H9 (cell line): ENCODE measurements at regions not wholly inside any gene's neighbourhood (a gene's known extent, or its start where the extent isn't known, plus 50 kb on each side); places are given as distances from the start of the nearest gene placed in this dataset.

Experiments
- DNase-seq: peaks from one replicate; pipeline ENCODE4 v3.0.0-alpha.2; 2017
- H2AFZ ChIP-seq: one replicate; pipeline ENCODE4 v1.6.1; 2013; ENCODE audit warnings: mild to moderate bottlenecking, low read length, control low read depth, moderate library complexity
- H2AK5ac ChIP-seq: 2 replicates; pipeline ENCODE4 v1.6.1; 2013; ENCODE audit warnings: low read length, control low read depth, mixed read lengths; ENCODE audit not compliant: insufficient read length
- H2BK120ac ChIP-seq: one replicate; pipeline ENCODE4 v1.6.1; 2013; ENCODE audit warnings: low read depth, mild to moderate bottlenecking, low read length, control low read depth, inconsistent platforms; ENCODE audit not compliant: poor library complexity, severe bottlenecking
- H2BK12ac ChIP-seq: 2 replicates; pipeline ENCODE4 v1.6.1; 2013; ENCODE audit warnings: low read length, control low read depth, mixed read lengths, low read depth; ENCODE audit not compliant: insufficient read length
- H2BK15ac ChIP-seq: 2 replicates; pipeline ENCODE4 v1.6.1; 2013; ENCODE audit warnings: low read depth, low read length, control low read depth
- H2BK20ac ChIP-seq: one replicate; pipeline ENCODE4 v1.6.1; 2013; ENCODE audit warnings: low read depth, mild to moderate bottlenecking, low read length, control low read depth, inconsistent platforms; ENCODE audit not compliant: poor library complexity, severe bottlenecking
- H2BK5ac ChIP-seq: 2 replicates; pipeline ENCODE4 v1.6.1; 2013; ENCODE audit warnings: low read length, control low read depth, mixed read lengths; ENCODE audit not compliant: insufficient read length
- H3K14ac ChIP-seq: 2 replicates; pipeline ENCODE4 v1.6.1; 2013; ENCODE audit warnings: low read length, control low read depth; ENCODE audit not compliant: insufficient read depth
- H3K18ac ChIP-seq: 2 replicates; pipeline ENCODE4 v1.6.1; 2013; ENCODE audit warnings: low read depth, mild to moderate bottlenecking, mixed read lengths, low read length, control low read depth; ENCODE audit not compliant: insufficient read length
- H3K23ac ChIP-seq: 2 replicates; pipeline ENCODE4 v1.6.1; 2013; ENCODE audit warnings: low read length, control low read depth, mixed read lengths, low read depth; ENCODE audit not compliant: insufficient read length
- H3K23me2 ChIP-seq: 2 replicates; pipeline ENCODE4 v1.6.1; 2013; ENCODE audit warnings: low read depth, mild to moderate bottlenecking, mixed read lengths, low read length, control low read depth; ENCODE audit not compliant: insufficient read length, poor library complexity, severe bottlenecking
- H3K27ac ChIP-seq: 2 replicates; pipeline ENCODE4 v1.5.1; 2013; ENCODE audit warnings: low read length, control low read depth, mixed read lengths, low read depth; ENCODE audit not compliant: insufficient read length
- H3K27me3 ChIP-seq: 2 replicates; pipeline ENCODE4 v1.6.1; 2013; ENCODE audit warnings: low read length, control low read depth, inconsistent platforms; ENCODE audit not compliant: insufficient read depth
- H3K4ac ChIP-seq: 2 replicates; pipeline ENCODE4 v1.6.1; 2013; ENCODE audit warnings: low read depth, mild to moderate bottlenecking, control low read depth, inconsistent platforms, low read length, moderate library complexity
- H3K4me1 ChIP-seq: 2 replicates; pipeline ENCODE4 v1.6.1; 2013; ENCODE audit warnings: low read length, control low read depth, inconsistent platforms; ENCODE audit not compliant: insufficient read depth
- H3K4me2 ChIP-seq: 2 replicates; pipeline ENCODE4 v1.6.1; 2013; ENCODE audit warnings: low read length, control low read depth, mixed read lengths; ENCODE audit not compliant: insufficient read length, insufficient read depth
- H3K56ac ChIP-seq: 2 replicates; pipeline ENCODE4 v1.6.1; 2013; ENCODE audit warnings: low read depth, mild to moderate bottlenecking, mixed read lengths, low read length, control low read depth; ENCODE audit not compliant: insufficient read length
- H3K79me1 ChIP-seq: 2 replicates; pipeline ENCODE4 v1.6.1; 2013; ENCODE audit warnings: low read depth, mild to moderate bottlenecking, moderate library complexity, low read length, control low read depth, inconsistent platforms; ENCODE audit not compliant: insufficient read depth, poor library complexity, severe bottlenecking
- H3K79me2 ChIP-seq: 2 replicates; pipeline ENCODE4 v1.6.1; 2013; ENCODE audit warnings: low read length, control low read depth, inconsistent platforms; ENCODE audit not compliant: insufficient read depth
- H3K9ac ChIP-seq: 2 replicates; pipeline ENCODE4 v1.6.1; 2013; ENCODE audit warnings: low read length, control low read depth, mixed read lengths; ENCODE audit not compliant: insufficient read length; ENCODE audit errors: extremely low read depth
- H3K9me3 ChIP-seq: one replicate; pipeline ENCODE4 v1.6.1; 2013; ENCODE audit warnings: low read depth, low read length, inconsistent platforms; ENCODE audit not compliant: control insufficient read depth
- H3T11ph ChIP-seq: one replicate; pipeline ENCODE4 v1.6.1; 2013; ENCODE audit warnings: mild to moderate bottlenecking, low read length, control low read depth, inconsistent platforms
- H4K20me1 ChIP-seq: one replicate; pipeline ENCODE4 v1.6.1; 2013; ENCODE audit not compliant: control insufficient read depth, insufficient read length, insufficient read depth
- H4K5ac ChIP-seq: 2 replicates; pipeline ENCODE4 v1.6.1; 2013; ENCODE audit warnings: low read depth, mild to moderate bottlenecking, mixed read lengths, low read length, control low read depth; ENCODE audit not compliant: insufficient read length
- H4K8ac ChIP-seq: replicated peaks from 2 replicates; pipeline ENCODE4 v1.6.1; 2013; ENCODE audit warnings: low read length, control low read depth, mixed read lengths, low read depth; ENCODE audit not compliant: insufficient read length
- H4K91ac ChIP-seq: 2 replicates; pipeline ENCODE4 v1.6.1; 2013; ENCODE audit warnings: low read depth, mild to moderate bottlenecking, moderate library complexity, mixed read lengths, low read length, control low read depth; ENCODE audit not compliant: insufficient read length
- H3K27ac Mint-ChIP-seq, 3 experiments: 2 replicates in 2 of 3; 3 replicates in 1 of 3; pipeline ENCODE4 v1.8.0; 2020 to 2021; ENCODE audit warnings: mixed read lengths in 3 of 3, mild to moderate bottlenecking in 1 of 3, moderate library complexity in 1 of 3
- H3K27me3 Mint-ChIP-seq: 2 replicates; pipeline ENCODE4 v1.8.0; 2021; ENCODE audit warnings: low read depth, mild to moderate bottlenecking, moderate library complexity, mixed read lengths
- H3K36me3 Mint-ChIP-seq, 3 experiments: 2 replicates in 2 of 3; 3 replicates in 1 of 3; pipeline ENCODE4 v1.8.0; 2020 to 2021; ENCODE audit warnings: low read depth in 3 of 3, mixed read lengths in 3 of 3; ENCODE audit not compliant: insufficient read depth in 1 of 3
- H3K4me1 Mint-ChIP-seq, 2 experiments: 2 replicates each; pipeline ENCODE4 v1.8.0; 2020; ENCODE audit warnings: mixed read lengths in 2 of 2
- H3K4me3 Mint-ChIP-seq, 2 experiments: 2 replicates in 1 of 2; 3 replicates in 1 of 2; pipeline ENCODE4 v1.8.0; 2020 to 2021; ENCODE audit warnings: mild to moderate bottlenecking in 2 of 2, mixed read lengths in 2 of 2, moderate library complexity in 1 of 2
- H3K9me3 Mint-ChIP-seq, 2 experiments: 2 replicates in 1 of 2; 3 replicates in 1 of 2; pipeline ENCODE4 v1.8.0; 2020; ENCODE audit warnings: mild to moderate bottlenecking in 2 of 2, mixed read lengths in 2 of 2, moderate library complexity in 1 of 2
- WGBS: extraction: QIAGEN DNeasy Blood & Tissue Kit; methylation state at CpG from one replicate; pipeline ENCODE4 v1.1.7; 2013; ENCODE audit warnings: missing lambda C conversion rate, low lambda C conversion rate, mixed read lengths; ENCODE audit not compliant: insufficient read length; ENCODE audit errors: extremely low coverage; 5-methylcytosine and 5-hydroxymethylcytosine counted together
- TF ChIP-seq, protein P1 (sequence below): fragments of 200-600 bp; sonication (generic); conservative IDR thresholded peaks from 3 replicates; pipeline ENCODE4 v1.8.0; 2021; ENCODE audit warnings: antibody characterized with exemption, mild to moderate bottlenecking

- Histone ChIP-seq H3T11ph (no peak overlapping the region), H3K27ac (no peak overlapping the region), H3K23ac (no peak overlapping the region), H3K79me1 (no peaks in the 10 kb centered on the region), H4K91ac (no peak overlapping the region), H3K14ac (no peak overlapping the region), H3K4me2 (no peak overlapping the region), H3K79me2 (no peaks in the 10 kb centered on the region), H3K18ac (no peak overlapping the region), H3K4me1 (no peaks in the 10 kb centered on the region), H3K56ac (no peak overlapping the region), H3K4ac (no peak overlapping the region), H2BK15ac (no peak overlapping the region), H2BK120ac (no peak overlapping the region), H4K5ac (no peak overlapping the region), H2BK5ac (no peak overlapping the region), H2BK12ac (no peak overlapping the region), H2AFZ (no peak overlapping the region), H3K23me2 (no peaks in the 10 kb centered on the region), H2AK5ac (no peak overlapping the region), H4K20me1 (no peaks in the 10 kb centered on the region), H3K9me3 (no peaks in the 10 kb centered on the region), H3K27me3 (no peaks in the 10 kb centered on the region), H2BK20ac (no peak overlapping the region), H4K8ac (no peak overlapping the region), H3K9ac (no peak overlapping the region)
- Mint-ChIP-seq H3K36me3 (no peaks in the 10 kb centered on the region), H3K27ac (no peak overlapping the region), H3K9me3 (no peaks in the 10 kb centered on the region), H3K27me3 (no peaks in the 10 kb centered on the region), H3K4me3 (no peak overlapping the region), H3K4me1 (peaks cover 9 to 10% of the 10 kb centered on the region in 2 experiments)
- TF ChIP-seq, protein P1, sequence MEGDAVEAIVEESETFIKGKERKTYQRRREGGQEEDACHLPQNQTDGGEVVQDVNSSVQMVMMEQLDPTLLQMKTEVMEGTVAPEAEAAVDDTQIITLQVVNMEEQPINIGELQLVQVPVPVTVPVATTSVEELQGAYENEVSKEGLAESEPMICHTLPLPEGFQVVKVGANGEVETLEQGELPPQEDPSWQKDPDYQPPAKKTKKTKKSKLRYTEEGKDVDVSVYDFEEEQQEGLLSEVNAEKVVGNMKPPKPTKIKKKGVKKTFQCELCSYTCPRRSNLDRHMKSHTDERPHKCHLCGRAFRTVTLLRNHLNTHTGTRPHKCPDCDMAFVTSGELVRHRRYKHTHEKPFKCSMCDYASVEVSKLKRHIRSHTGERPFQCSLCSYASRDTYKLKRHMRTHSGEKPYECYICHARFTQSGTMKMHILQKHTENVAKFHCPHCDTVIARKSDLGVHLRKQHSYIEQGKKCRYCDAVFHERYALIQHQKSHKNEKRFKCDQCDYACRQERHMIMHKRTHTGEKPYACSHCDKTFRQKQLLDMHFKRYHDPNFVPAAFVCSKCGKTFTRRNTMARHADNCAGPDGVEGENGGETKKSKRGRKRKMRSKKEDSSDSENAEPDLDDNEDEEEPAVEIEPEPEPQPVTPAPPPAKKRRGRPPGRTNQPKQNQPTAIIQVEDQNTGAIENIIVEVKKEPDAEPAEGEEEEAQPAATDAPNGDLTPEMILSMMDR, result no peak
- DNase-seq, result no peak
- WGBS, result no CpG with 5 or more reads among the region's 5 CpGs
Observed at GRCh38 chr14:55901291-55901690, 216.9 kb upstream of the PELI2 start.
